Activated T-helper 2 cell treated with anti-CD3 and anti-CD28 coated beads, Interferon-gamma antibody, Interleukin-2, Interleukin-4, amounts not matched to agents 10 μg/mL and 5 μg/mL and 100 μg/mL, durations not matched to agents 14 hours and 24 hours and 36 hours (primary cell): ENCODE measurements at regions not wholly inside any gene's neighbourhood (a gene's known extent, or its start where the extent isn't known, plus 50 kb on each side); places are given as distances from the start of the nearest gene placed in this dataset.

Experiments
- DNase-seq: peaks from one replicate; pipeline ENCODE4 v3.0.0; 2021; ENCODE audit warnings: low spot score
- H3K27ac Mint-ChIP-seq: one replicate; pipeline ENCODE4 v1.8.0; 2021; ENCODE audit warnings: mixed read lengths
- H3K27me3 Mint-ChIP-seq: one replicate; pipeline ENCODE4 v1.8.0; 2021; ENCODE audit warnings: low read depth, mixed read lengths
- H3K36me3 Mint-ChIP-seq: one replicate; pipeline ENCODE4 v1.8.0; 2021; ENCODE audit warnings: low read depth, mixed read lengths
- H3K4me1 Mint-ChIP-seq: one replicate; pipeline ENCODE4 v1.8.0; 2021; ENCODE audit warnings: low read depth, mixed read lengths
- H3K4me3 Mint-ChIP-seq: one replicate; pipeline ENCODE4 v1.8.0; 2021; ENCODE audit warnings: low read depth, mild to moderate bottlenecking, moderate library complexity, mixed read lengths
- H3K9me3 Mint-ChIP-seq: one replicate; pipeline ENCODE4 v1.8.0; 2021; ENCODE audit warnings: mixed read lengths
- intact Hi-C: fragments of 100-400 bp; cut with micrococcal nuclease; formaldehyde crosslinking; loops from one replicate; pipeline ENCODE4 v1.15.1; 2023

GRCh38 chr11:26072614-26073153, 259.2 kb upstream of the ANO3 start:
- H3K36me3 Mint-ChIP-seq = no peaks in the 10 kb centered on the region
- H3K9me3 Mint-ChIP-seq = peaks cover 15% of the 10 kb centered on the region
- no peak for DNase-seq
- no peaks in the 10 kb centered on the region for H3K4me1 Mint-ChIP-seq
- H3K4me3 Mint-ChIP-seq = no peak overlapping the region
- intact Hi-C loops = no loop called here
- no peak overlapping the region for H3K27ac Mint-ChIP-seq
- H3K27me3 Mint-ChIP-seq = no peaks in the 10 kb centered on the region

GRCh38 chr11:26073646-26074045, 258.3 kb upstream of the ANO3 start:
- no peaks in the 10 kb centered on the region for H3K27me3 Mint-ChIP-seq
- no peaks in the 10 kb centered on the region for H3K36me3 Mint-ChIP-seq
- no peaks in the 10 kb centered on the region for H3K4me1 Mint-ChIP-seq
- no peak overlapping the region for H3K27ac Mint-ChIP-seq
- DNase-seq = no peak
- intact Hi-C loops = no loop called here
- H3K4me3 Mint-ChIP-seq = no peak overlapping the region
- H3K9me3 Mint-ChIP-seq = peaks cover 12% of the 10 kb centered on the region

GRCh38 chr11:26076233-26076990, 255.5 kb upstream of the ANO3 start:
- H3K36me3 Mint-ChIP-seq = no peaks in the 10 kb centered on the region
- H3K27ac Mint-ChIP-seq = no peak overlapping the region
- H3K9me3 Mint-ChIP-seq = peaks cover 12% of the 10 kb centered on the region
- no peaks in the 10 kb centered on the region for H3K4me1 Mint-ChIP-seq
- no peak for DNase-seq
- intact Hi-C loops = no loop called here
- H3K4me3 Mint-ChIP-seq = no peak overlapping the region
- H3K27me3 Mint-ChIP-seq = no peaks in the 10 kb centered on the region

GRCh38 chr11:26078231-26078821, 253.6 kb upstream of the ANO3 start:
- intact Hi-C loops = no loop called here

GRCh38 chr11:26084313-26084712, 247.6 kb upstream of the ANO3 start:
- H3K4me3 Mint-ChIP-seq = no peak overlapping the region
- no peak overlapping the region for H3K27ac Mint-ChIP-seq
- H3K27me3 Mint-ChIP-seq = no peaks in the 10 kb centered on the region
- no peak for DNase-seq
- H3K4me1 Mint-ChIP-seq = no peaks in the 10 kb centered on the region
- H3K9me3 Mint-ChIP-seq = peaks cover 9% of the 10 kb centered on the region
- intact Hi-C loops = no loop called here
- no peaks in the 10 kb centered on the region for H3K36me3 Mint-ChIP-seq

More at GRCh38 chr11:26078231-26078821, 253.6 kb upstream of the ANO3 start:
- no peak overlapping the region for H3K27ac Mint-ChIP-seq
- no peak overlapping the region for H3K4me3 Mint-ChIP-seq
- H3K27me3 Mint-ChIP-seq = no peaks in the 10 kb centered on the region
- H3K36me3 Mint-ChIP-seq = no peaks in the 10 kb centered on the region
- peaks cover 12% of the 10 kb centered on the region for H3K9me3 Mint-ChIP-seq
- H3K4me1 Mint-ChIP-seq = no peaks in the 10 kb centered on the region
- DNase-seq = no peak

GRCh38 chr11:26086028-26086427, 245.9 kb upstream of the ANO3 start:
- Mint-ChIP-seq H3K36me3 (no peaks in the 10 kb centered on the region), H3K4me3 (no peak overlapping the region), H3K27ac (no peak overlapping the region), H3K4me1 (no peaks in the 10 kb centered on the region), H3K27me3 (no peaks in the 10 kb centered on the region), H3K9me3 (peaks cover 12% of the 10 kb centered on the region)
- intact Hi-C loops = no loop called here
- DNase-seq = no peak

- no peaks in the 10 kb centered on the region for H3K36me3 Mint-ChIP-seq
- H3K9me3 Mint-ChIP-seq = peaks cover 12% of the 10 kb centered on the region
- H3K4me3 Mint-ChIP-seq = no peak overlapping the region
- no peaks in the 10 kb centered on the region for H3K27me3 Mint-ChIP-seq
- H3K27ac Mint-ChIP-seq = no peak overlapping the region
- H3K4me1 Mint-ChIP-seq = no peaks in the 10 kb centered on the region
- DNase-seq = no peak
- intact Hi-C loops = no loop called here
Measured at GRCh38 chr11:26087120-26087935, 244.6 kb upstream of the ANO3 start.

- no peak for DNase-seq
- Mint-ChIP-seq H3K27me3 (no peaks in the 10 kb centered on the region), H3K27ac (no peak overlapping the region)
Measured at GRCh38 chr11:26088391-26088790, 243.5 kb upstream of the ANO3 start.

GRCh38 chr11:26090651-26091050, 241.3 kb upstream of the ANO3 start:
- Mint-ChIP-seq H3K27ac (no peak overlapping the region), H3K27me3 (no peaks in the 10 kb centered on the region), H3K9me3 (peaks cover 16% of the 10 kb centered on the region), H3K4me3 (no peak overlapping the region), H3K4me1 (no peaks in the 10 kb centered on the region), H3K36me3 (no peaks in the 10 kb centered on the region)
- intact Hi-C loops = no loop called here
- no peak for DNase-seq

More at GRCh38 chr11:26088391-26088790, 243.5 kb upstream of the ANO3 start:
- Mint-ChIP-seq H3K4me3 (no peak overlapping the region), H3K9me3 (peaks cover 12% of the 10 kb centered on the region), H3K36me3 (no peaks in the 10 kb centered on the region), H3K4me1 (no peaks in the 10 kb centered on the region)
- intact Hi-C loops = no loop called here

- no peaks in the 10 kb centered on the region for H3K36me3 Mint-ChIP-seq
- intact Hi-C loops = no loop called here
- H3K27me3 Mint-ChIP-seq = no peaks in the 10 kb centered on the region
- no peak for DNase-seq
- H3K4me3 Mint-ChIP-seq = no peak overlapping the region
- H3K9me3 Mint-ChIP-seq = peaks cover 16% of the 10 kb centered on the region
- no peaks in the 10 kb centered on the region for H3K4me1 Mint-ChIP-seq
- no peak overlapping the region for H3K27ac Mint-ChIP-seq
Measured at GRCh38 chr11:26093206-26093605, 238.7 kb upstream of the ANO3 start.

GRCh38 chr11:26095340-26095739, 236.6 kb upstream of the ANO3 start:
- intact Hi-C loops = no loop called here
- H3K27ac Mint-ChIP-seq = no peak overlapping the region
- no peaks in the 10 kb centered on the region for H3K4me1 Mint-ChIP-seq
- no peaks in the 10 kb centered on the region for H3K27me3 Mint-ChIP-seq
- no peaks in the 10 kb centered on the region for H3K36me3 Mint-ChIP-seq
- DNase-seq = no peak
- H3K4me3 Mint-ChIP-seq = no peak overlapping the region
- H3K9me3 Mint-ChIP-seq = peaks cover 18% of the 10 kb centered on the region

- intact Hi-C loops = no loop called here
- Mint-ChIP-seq H3K27ac (no peak overlapping the region), H3K4me3 (no peak overlapping the region), H3K9me3 (peaks cover 26% of the 10 kb centered on the region), H3K36me3 (no peaks in the 10 kb centered on the region), H3K27me3 (no peaks in the 10 kb centered on the region), H3K4me1 (no peaks in the 10 kb centered on the region)
- DNase-seq = no peak
Measured at GRCh38 chr11:26096451-26096850, 235.5 kb upstream of the ANO3 start.

GRCh38 chr11:26102325-26102724, 229.6 kb upstream of the ANO3 start:
- Mint-ChIP-seq H3K4me1 (no peaks in the 10 kb centered on the region), H3K9me3 (peaks cover 36% of the 10 kb centered on the region)

More at GRCh38 chr11:26102325-26102724, 229.6 kb upstream of the ANO3 start:
- DNase-seq = no peak
- no peaks in the 10 kb centered on the region for H3K27me3 Mint-ChIP-seq
- intact Hi-C loops = no loop called here
- H3K27ac Mint-ChIP-seq = no peak overlapping the region
- no peaks in the 10 kb centered on the region for H3K36me3 Mint-ChIP-seq
- no peak overlapping the region for H3K4me3 Mint-ChIP-seq
